HCT116 (cell line): ENCODE measurements at regions not wholly inside any gene's neighbourhood (a gene's known extent, or its start where the extent isn't known, plus 50 kb on each side); places are given as distances from the start of the nearest gene placed in this dataset.

Source experiments
- POLR2AphosphoS5 ChIP-seq: IDR thresholded peaks from 2 replicates; pipeline ENCODE4 v1.6.1; 2011; ENCODE audit warnings: mild to moderate bottlenecking, low read depth, low read length, moderate library complexity
- REST ChIP-seq: IDR thresholded peaks from 2 replicates; pipeline ENCODE4 v1.6.1; 2012; ENCODE audit warnings: low read depth
- TF ChIP-seq, protein P1 (sequence below), 3 experiments: fragments of 200-600 bp in 1 of 3; sonication (generic) in 1 of 3; IDR thresholded peaks in 2 of 3; conservative IDR thresholded peaks in 1 of 3; 2 replicates each; pipeline ENCODE4 v1.5.1; 2012 to 2017; ENCODE audit warnings: low read depth in 2 of 3, low read length in 2 of 3, antibody characterized with exemption in 1 of 3, borderline replicate concordance in 1 of 3, control low read depth in 1 of 3, mild to moderate bottlenecking in 1 of 3, mixed read lengths in 1 of 3, mixed run types in 1 of 3, moderate library complexity in 1 of 3; ENCODE audit not compliant: insufficient read depth in 1 of 3

DNA sequence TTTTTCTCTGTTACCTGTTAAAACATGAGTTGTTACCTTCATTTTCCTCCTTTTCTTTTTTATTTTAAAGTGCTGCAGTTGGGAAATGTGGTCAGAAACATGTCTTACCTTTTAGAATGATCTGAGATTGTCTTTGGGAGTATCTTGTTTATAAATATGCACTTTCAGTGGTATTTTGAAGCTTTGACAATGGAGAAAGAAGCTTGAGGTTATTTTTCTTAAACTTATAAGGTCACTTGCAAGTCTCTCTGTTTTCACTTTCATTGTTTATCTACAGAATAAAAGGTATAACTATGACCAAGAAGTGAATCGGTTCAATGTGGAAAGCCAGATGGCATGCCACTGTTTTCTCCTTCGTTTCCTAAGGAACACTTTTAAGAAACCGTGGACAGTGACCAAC is 167.5 kb upstream of the SLC7A11 start:
- TF ChIP-seq, protein P1, sequence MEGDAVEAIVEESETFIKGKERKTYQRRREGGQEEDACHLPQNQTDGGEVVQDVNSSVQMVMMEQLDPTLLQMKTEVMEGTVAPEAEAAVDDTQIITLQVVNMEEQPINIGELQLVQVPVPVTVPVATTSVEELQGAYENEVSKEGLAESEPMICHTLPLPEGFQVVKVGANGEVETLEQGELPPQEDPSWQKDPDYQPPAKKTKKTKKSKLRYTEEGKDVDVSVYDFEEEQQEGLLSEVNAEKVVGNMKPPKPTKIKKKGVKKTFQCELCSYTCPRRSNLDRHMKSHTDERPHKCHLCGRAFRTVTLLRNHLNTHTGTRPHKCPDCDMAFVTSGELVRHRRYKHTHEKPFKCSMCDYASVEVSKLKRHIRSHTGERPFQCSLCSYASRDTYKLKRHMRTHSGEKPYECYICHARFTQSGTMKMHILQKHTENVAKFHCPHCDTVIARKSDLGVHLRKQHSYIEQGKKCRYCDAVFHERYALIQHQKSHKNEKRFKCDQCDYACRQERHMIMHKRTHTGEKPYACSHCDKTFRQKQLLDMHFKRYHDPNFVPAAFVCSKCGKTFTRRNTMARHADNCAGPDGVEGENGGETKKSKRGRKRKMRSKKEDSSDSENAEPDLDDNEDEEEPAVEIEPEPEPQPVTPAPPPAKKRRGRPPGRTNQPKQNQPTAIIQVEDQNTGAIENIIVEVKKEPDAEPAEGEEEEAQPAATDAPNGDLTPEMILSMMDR (IDR thresholded peaks at IDR 0.05 in 2 of 3, conservative IDR thresholded peaks at IDR 0.05 in 1 of 3; ENCODE audit: borderline replicate concordance in 1 of 3, insufficient read depth in 1 of 3, low read depth in 2 of 3, low read length in 2 of 3) = no peak
- no peak for TF ChIP-seq REST
- no peak for TF ChIP-seq POLR2AphosphoS5
